ENCODE measurements at regions not wholly inside any gene's neighbourhood (a gene's known extent, or its start where the extent isn't known, plus 50 kb on each side); places are given as distances from the start of the nearest gene placed in this dataset.

DNA sequence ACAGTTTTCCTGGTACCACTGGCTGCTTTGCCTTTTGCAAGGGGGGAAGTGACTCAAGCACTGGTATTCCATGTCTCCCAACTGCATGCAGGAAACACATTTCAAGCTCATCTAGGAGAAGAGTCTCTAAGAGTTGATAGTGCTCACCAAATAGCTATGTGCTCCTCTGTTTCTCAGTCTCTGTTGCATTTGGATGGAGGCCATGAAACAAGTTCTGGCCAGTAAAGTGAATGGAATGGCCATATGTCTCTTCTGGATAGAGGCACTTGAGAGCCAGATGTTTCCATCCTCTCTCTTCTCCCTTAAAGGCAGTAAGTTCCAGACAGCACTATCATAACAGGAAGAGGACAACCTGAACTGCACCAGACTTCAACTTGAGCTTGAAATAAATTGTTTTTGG lies 60.6 kb downstream of the C16orf82 start:
- H2AK5ac ChIP-seq (ENCODE audit: low read depth, low read length), result no peak overlapping the region
- H3K4me1 ChIP-seq (replicated peaks in 1 of 4; ENCODE audit: control insufficient read depth in 3 of 4, insufficient read depth in 4 of 4, low read length in 3 of 4), result no peaks in the 10 kb centered on the region; a peak in 1 of 7 replicates
- no peak overlapping the region for H4K5ac ChIP-seq (ENCODE audit: insufficient read length, low read depth, low read length)
- H4K8ac ChIP-seq (ENCODE audit: extremely low read depth, insufficient read depth, low read length), result no peak overlapping the region; the same call in 1 of the 2 replicates
- H3K4ac ChIP-seq (replicated peaks; ENCODE audit: insufficient read length, low read depth, low read length), result no peak overlapping the region
- no peaks in the 10 kb centered on the region for H3K23me2 ChIP-seq (ENCODE audit: low read depth, low read length)
- H2BK12ac ChIP-seq (ENCODE audit: low read depth, low read length), result no peak overlapping the region
- no peak overlapping the region for H2BK120ac ChIP-seq (replicated peaks; ENCODE audit: low read depth, low read length)
- no peak overlapping the region for H2BK5ac ChIP-seq (ENCODE audit: low read depth, low read length)
- no peaks in the 10 kb centered on the region; a peak in 1 of 8 replicates for H3K36me3 ChIP-seq (ENCODE audit: control insufficient read depth in 2 of 4, insufficient read depth in 4 of 4, low read length in 3 of 4)
- H2AFZ ChIP-seq (ENCODE audit: low read length), result no peak overlapping the region
- H4K20me1 ChIP-seq (replicated peaks in 1 of 2; ENCODE audit: control insufficient read depth in 1 of 2, insufficient read depth in 2 of 2, low read length in 2 of 2), result no peaks in the 10 kb centered on the region
- H2BK20ac ChIP-seq (ENCODE audit: low read length), result no peak overlapping the region
- CTCF ChIA-PET (ENCODE audit: partially characterized antibody), result interaction anchor here (0.6 to 1.2 kb wide), 4 partner anchors 9 to 905 kb away, joined by 3 to 6 read pairs (median 4); no protein-coding TSS in a partner anchor
- H3K9ac ChIP-seq (replicated peaks in 1 of 4; ENCODE audit: extremely low read depth in 1 of 4, low read depth in 3 of 4, low read length in 3 of 4), result no peak overlapping the region
- no peaks in the 10 kb centered on the region for H3K27me3 ChIP-seq (replicated peaks in 1 of 4; ENCODE audit: control insufficient read depth in 3 of 4, extremely low read depth in 1 of 4, insufficient read depth in 3 of 4, low read length in 3 of 4)
- H3K4me2 ChIP-seq (ENCODE audit: insufficient read depth in 1 of 2, low read depth in 2 of 2, low read length in 2 of 2), result no peak overlapping the region
- H3K79me2 ChIP-seq (ENCODE audit: control insufficient read depth in 1 of 2, insufficient read depth in 2 of 2, low read length in 2 of 2), result no peaks in the 10 kb centered on the region
- TF ChIP-seq RNF2 (IDR thresholded peaks at IDR 0.05; ENCODE audit: borderline replicate concordance, low read depth, low read length, missing control alignments, poor library complexity, severe bottlenecking) (no peak), CBX8 (IDR thresholded peaks at IDR 0.05; ENCODE audit: borderline replicate concordance, low read depth, low read length) (no peak), SP2 (IDR thresholded peaks at IDR 0.05; ENCODE audit: low read length) (no peak), MAFK (IDR thresholded peaks at IDR 0.05; ENCODE audit: low read depth, low read length) (no peak), KDM1A (IDR thresholded peaks at IDR 0.05; ENCODE audit: borderline replicate concordance, low read length) (no peak), TBP (IDR thresholded peaks at IDR 0.05; ENCODE audit: low read depth, low read length) (no peak), CHD2 (IDR thresholded peaks at IDR 0.05; ENCODE audit: low read length) (no peak), JUND (IDR thresholded peaks at IDR 0.05; ENCODE audit: low read length) (no peak), JUN (IDR thresholded peaks at IDR 0.05; ENCODE audit: low read depth, low read length) (no peak), SIX5 (IDR thresholded peaks at IDR 0.05; ENCODE audit: low read depth, low read length) (no peak), CHD1 (IDR thresholded peaks at IDR 0.05; ENCODE audit: low read depth, low read length) (no peak), HDAC2 (IDR thresholded peaks at IDR 0.05; ENCODE audit: borderline replicate concordance in 1 of 2, low read depth in 2 of 2, low read length in 2 of 2) (no peak)
- TF ChIP-seq, protein P1, sequence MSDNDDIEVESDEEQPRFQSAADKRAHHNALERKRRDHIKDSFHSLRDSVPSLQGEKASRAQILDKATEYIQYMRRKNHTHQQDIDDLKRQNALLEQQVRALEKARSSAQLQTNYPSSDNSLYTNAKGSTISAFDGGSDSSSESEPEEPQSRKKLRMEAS (IDR thresholded peaks at IDR 0.05), result no peak
- POLR2A ChIA-PET (ENCODE audit: partially characterized antibody), result interaction anchor here (0.6 kb wide), 1 partner anchor 1552 kb away, joined by 3 read pairs; no protein-coding TSS in a partner anchor
- no peak overlapping the region for H3K56ac ChIP-seq (replicated peaks; ENCODE audit: insufficient read length, low read depth, low read length)
- no peak overlapping the region for H3K14ac ChIP-seq (ENCODE audit: insufficient read length)
- no peak overlapping the region for H4K91ac ChIP-seq (replicated peaks; ENCODE audit: insufficient read length, low read length)
- no peak overlapping the region for H2BK15ac ChIP-seq (ENCODE audit: low read length)
- no peaks in the 10 kb centered on the region for H3K79me1 ChIP-seq (ENCODE audit: low read depth, low read length)
- H3K9me3 ChIP-seq (ENCODE audit: insufficient read depth in 2 of 2, low read depth in 1 of 2, low read length in 1 of 2), result peaks cover 15 to 19% of the 10 kb centered on the region in 2 experiments
- no peak overlapping the region for H3K18ac ChIP-seq (ENCODE audit: extremely low read depth, low read length)
- DNase-seq (ENCODE audit: low read depth in 1 of 2, low spot score in 2 of 2), result no peak
- no peak overlapping the region for H3K23ac ChIP-seq (ENCODE audit: insufficient read length)
- no peak overlapping the region for H3K27ac ChIP-seq (ENCODE audit: low read depth, low read length)
- no peak for FAIRE-seq
- no peak overlapping the region for H3K4me3 ChIP-seq (ENCODE audit: extremely low read depth in 1 of 4, insufficient read depth in 2 of 4, low read depth in 3 of 4, low read length in 4 of 4)
